Tibial nerve (tissue), 3 donors: ENCODE measurements at regions not wholly inside any gene's neighbourhood (a gene's known extent, or its start where the extent isn't known, plus 50 kb on each side); places are given as distances from the start of the nearest gene placed in this dataset.

Source experiments
- POLR2A ChIP-seq, 2 donors: fragments of 450-650 bp; IDR thresholded peaks; one replicate each; pipeline ENCODE4 v1.6.1; 2017; ENCODE audit warnings: antibody characterized with exemption in 2 of 2, mild to moderate bottlenecking in 2 of 2, moderate library complexity in 2 of 2
- TF ChIP-seq, protein P1 (sequence below), 5 experiments: fragments of 200-600 bp in 3 of 5; fragments of 450-650 bp in 2 of 5; sonication (generic) in 3 of 5; IDR thresholded peaks; one replicate each; pipeline ENCODE4 v1.5.1; 2016 to 2019; ENCODE audit warnings: antibody characterized with exemption in 5 of 5, mild to moderate bottlenecking in 3 of 5, moderate library complexity in 2 of 5

GRCh38 chr12:91639327-91639726 lies 456.7 kb upstream of the DCN start:
- TF ChIP-seq, protein P1, sequence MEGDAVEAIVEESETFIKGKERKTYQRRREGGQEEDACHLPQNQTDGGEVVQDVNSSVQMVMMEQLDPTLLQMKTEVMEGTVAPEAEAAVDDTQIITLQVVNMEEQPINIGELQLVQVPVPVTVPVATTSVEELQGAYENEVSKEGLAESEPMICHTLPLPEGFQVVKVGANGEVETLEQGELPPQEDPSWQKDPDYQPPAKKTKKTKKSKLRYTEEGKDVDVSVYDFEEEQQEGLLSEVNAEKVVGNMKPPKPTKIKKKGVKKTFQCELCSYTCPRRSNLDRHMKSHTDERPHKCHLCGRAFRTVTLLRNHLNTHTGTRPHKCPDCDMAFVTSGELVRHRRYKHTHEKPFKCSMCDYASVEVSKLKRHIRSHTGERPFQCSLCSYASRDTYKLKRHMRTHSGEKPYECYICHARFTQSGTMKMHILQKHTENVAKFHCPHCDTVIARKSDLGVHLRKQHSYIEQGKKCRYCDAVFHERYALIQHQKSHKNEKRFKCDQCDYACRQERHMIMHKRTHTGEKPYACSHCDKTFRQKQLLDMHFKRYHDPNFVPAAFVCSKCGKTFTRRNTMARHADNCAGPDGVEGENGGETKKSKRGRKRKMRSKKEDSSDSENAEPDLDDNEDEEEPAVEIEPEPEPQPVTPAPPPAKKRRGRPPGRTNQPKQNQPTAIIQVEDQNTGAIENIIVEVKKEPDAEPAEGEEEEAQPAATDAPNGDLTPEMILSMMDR (IDR thresholded peaks at IDR 0.05), result no peak
- no peak for TF ChIP-seq POLR2A (IDR thresholded peaks at IDR 0.05)
